K562 (cell line): ENCODE measurements at regions not wholly inside any gene's neighbourhood (a gene's known extent, or its start where the extent isn't known, plus 50 kb on each side); places are given as distances from the start of the nearest gene placed in this dataset.

Experiments used
- ATAC-seq: fragments of 200-7000 bp; cut with Tn5 transposase; 3 replicates; pipeline ENCODE4 v1.9.1; 2020; ENCODE audit warnings: moderate library complexity
- BruUV-seq: library from RNA; stranded (reverse); fragments of 400-500 nt; replicated peaks from 2 replicates; lab custom pipeline; 2021; lab: Mats Ljungman, UMichigan
- CTCF ChIA-PET: fragments of 300-600 bp; formaldehyde crosslinking; extraction: SDS; loops from one replicate; lab custom pipeline; 2021; ENCODE audit warnings: low intra/inter-chr PET ratio; lab: Yijun Ruan, JAX
- POLR2A ChIA-PET: fragments of 300-600, 350-650 bp; sonication (Branson Sonifier 250); formaldehyde crosslinking; extraction: SDS; loops from one replicate; lab custom pipeline; 2021; ENCODE audit warnings: antibody characterized with exemption, inconsistent platforms; lab: Yijun Ruan, JAX
- DNase-seq, 4 experiments: peaks; one replicate each; pipeline versions ENCODE4 v3.0.0 to v3.0.0-alpha.2; 2011 to 2018; ENCODE audit warnings: low spot score in 3 of 4, mixed read lengths in 3 of 4; ENCODE audit errors: extremely low read depth in 1 of 4
- FAIRE-seq: peaks from 2 replicates; lab custom pipeline; 2011; peaks lifted over from hg19 to GRCh38; lab: Jason Lieb, UNC
- H2AFZ ChIP-seq: 2 replicates; pipeline ENCODE4 v1.6.0; 2011; ENCODE audit warnings: low read depth, low read length, control low read depth, inconsistent platforms
- H3K27ac ChIP-seq: fragments of 200-600 bp; 3 replicates; pipeline ENCODE4 v1.8.0; 2011; ENCODE audit warnings: low read depth, mild to moderate bottlenecking, control low read depth, inconsistent platforms, low read length, moderate library complexity, mixed read lengths; ENCODE audit errors: extremely low read depth
- H3K27me3 ChIP-seq, 2 experiments: fragments of 300-600 bp in 1 of 2; 2 replicates in 1 of 2; 3 replicates in 1 of 2; pipeline versions ENCODE4 v1.6.0 to v1.8.0; 2011; ENCODE audit warnings: inconsistent platforms in 2 of 2, low read length in 2 of 2, mild to moderate bottlenecking in 1 of 2, mixed read lengths in 1 of 2, moderate library complexity in 1 of 2; ENCODE audit not compliant: control insufficient read depth in 2 of 2, insufficient read depth in 2 of 2
- H3K36me3 ChIP-seq: fragments of 300-600 bp; 3 replicates; pipeline ENCODE4 v1.8.0; 2011; ENCODE audit warnings: mild to moderate bottlenecking, low read length, inconsistent platforms; ENCODE audit not compliant: control insufficient read depth, insufficient read depth
- H3K4me1 ChIP-seq, 2 experiments: fragments of 200-600 bp in 1 of 2; replicated peaks in 1 of 2; 2 replicates in 1 of 2; 3 replicates in 1 of 2; pipeline versions ENCODE4 v1.5.1 to v1.8.0; 2011; ENCODE audit warnings: inconsistent platforms in 2 of 2, low read length in 2 of 2, mild to moderate bottlenecking in 1 of 2, mixed read lengths in 1 of 2, moderate library complexity in 1 of 2; ENCODE audit not compliant: control insufficient read depth in 2 of 2, insufficient read depth in 2 of 2
- H3K4me2 ChIP-seq: 2 replicates; pipeline ENCODE4 v1.6.1; 2011; ENCODE audit warnings: low read length, control low read depth, inconsistent platforms, mixed read lengths; ENCODE audit not compliant: insufficient read depth
- H3K4me3 ChIP-seq: fragments of 200-600 bp; sonication (generic), shearing (Covaris generic); 2 replicates; pipeline ENCODE4 v1.5.1; 2016; ENCODE audit warnings: control low read depth, inconsistent platforms
- H3K79me2 ChIP-seq: fragments of 200-600 bp; 3 replicates; pipeline ENCODE4 v1.8.0; 2011; ENCODE audit warnings: low read length, inconsistent platforms; ENCODE audit not compliant: control insufficient read depth, insufficient read depth
- H3K9ac ChIP-seq, 2 experiments: 2 replicates each; pipeline versions ENCODE4 v1.6.0 to v1.6.1; 2011; ENCODE audit warnings: low read depth in 2 of 2, low read length in 2 of 2, control low read depth in 1 of 2, inconsistent platforms in 1 of 2, mild to moderate bottlenecking in 1 of 2, mixed read lengths in 1 of 2; ENCODE audit not compliant: insufficient read depth in 1 of 2
- H3K9me1 ChIP-seq: one replicate; pipeline ENCODE4 v1.6.0; 2011; ENCODE audit warnings: inconsistent platforms, mild to moderate bottlenecking, low read length, moderate library complexity; ENCODE audit not compliant: control insufficient read depth, insufficient read depth
- H3K9me3 ChIP-seq: replicated peaks from 2 replicates; pipeline ENCODE4 v1.5.1; 2011; ENCODE audit warnings: low read depth, low read length, inconsistent platforms; ENCODE audit not compliant: control insufficient read depth, insufficient read depth
- H4K20me1 ChIP-seq: replicated peaks from 2 replicates; pipeline ENCODE4 v1.6.1; 2011; ENCODE audit warnings: low read length, inconsistent platforms, mixed read lengths; ENCODE audit not compliant: control insufficient read depth, insufficient read depth
- ARNT ChIP-seq, 2 experiments: fragments of 450-650 bp; IDR thresholded peaks; 2 replicates each; pipeline ENCODE4 v1.6.1; 2016; ENCODE audit warnings: mild to moderate bottlenecking in 1 of 2
- CGGBP1 ChIP-seq: fragments of 250-450 bp; sonication (Bioruptor Pico); IDR thresholded peaks from 2 replicates; pipeline ENCODE4 v1.9.0; 2021; ENCODE audit warnings: mild to moderate bottlenecking
- HDGF ChIP-seq: fragments of 450-650 bp; IDR thresholded peaks from 2 replicates; pipeline ENCODE4 v1.6.1; 2016
- ID3 ChIP-seq, 2 experiments: fragments of 250-450 bp in 1 of 2; fragments of 450-650 bp in 1 of 2; sonication (Bioruptor Pico) in 1 of 2; IDR thresholded peaks; 2 replicates each; pipeline versions ENCODE4 v1.6.1 to v1.8.0; 2016 to 2021; ENCODE audit warnings: mild to moderate bottlenecking in 2 of 2, moderate library complexity in 2 of 2, missing compliant biosample characterization in 1 of 2, missing genetic modification characterization in 1 of 2
- JUNB ChIP-seq: fragments of 450-650 bp; formaldehyde crosslinking; conservative IDR thresholded peaks from 2 replicates; pipeline ENCODE4 v1.4.0; 2020; ENCODE audit warnings: mild to moderate bottlenecking
- KDM5B ChIP-seq: fragments of 200-600 bp; sonication (generic); IDR thresholded peaks from 2 replicates; pipeline ENCODE4 v1.6.1; 2012; ENCODE audit warnings: low read depth, mild to moderate bottlenecking, moderate library complexity, low read length, control low read depth, inconsistent platforms; ENCODE audit not compliant: insufficient replicate concordance
- MAFF ChIP-seq: IDR thresholded peaks from 2 replicates; pipeline ENCODE4 v1.6.1; 2012; ENCODE audit warnings: low read length, improper control_type of control experiment
- PCBP2 ChIP-seq: fragments of 200-400 bp; formaldehyde crosslinking; IDR thresholded peaks from 2 replicates; pipeline ENCODE4 v1.6.1; 2018; ENCODE audit warnings: low read length, low read depth, mild to moderate bottlenecking, moderate library complexity; ENCODE audit not compliant: poor library complexity, severe bottlenecking
- PRMT5 ChIP-seq: sonication (generic); formaldehyde crosslinking; IDR thresholded peaks from 2 replicates; pipeline ENCODE4 v1.5.0; 2020; ENCODE audit warnings: missing genetic modification reagents
- RHOXF2B ChIP-seq: fragments of 250-450 bp; sonication (Bioruptor Pico); conservative IDR thresholded peaks from 2 replicates; pipeline ENCODE4 v1.5.1; 2021
- SREBF2 ChIP-seq: sonication (generic); formaldehyde crosslinking; IDR thresholded peaks from 2 replicates; pipeline ENCODE4 v1.4.0; 2020; ENCODE audit warnings: mild to moderate bottlenecking, missing genetic modification reagents
- ZBTB7A ChIP-seq: IDR thresholded peaks from 2 replicates; pipeline ENCODE4 v1.6.1; 2011; ENCODE audit warnings: low read depth, mild to moderate bottlenecking, low read length, moderate library complexity, borderline replicate concordance; ENCODE audit not compliant: control insufficient read depth
- ZFPM2 ChIP-seq: fragments of 250-450 bp; sonication (Bioruptor Pico); IDR thresholded peaks from 2 replicates; pipeline ENCODE4 v1.5.1; 2022; ENCODE audit warnings: mild to moderate bottlenecking
- ZNF766 ChIP-seq: fragments of 200-800 bp; sonication (Bioruptor generic); conservative IDR thresholded peaks from 2 replicates; pipeline ENCODE4 v1.6.1; 2016; ENCODE audit warnings: missing genetic modification characterization, missing compliant biosample characterization
- WGBS: fragments of 100-300 bp; shearing (Covaris generic); methylation state at CpG from one replicate; pipeline ENCODE4 v1.1.6; 2016; ENCODE audit warnings: low coverage, mixed read lengths; ENCODE audit not compliant: insufficient coverage; ENCODE audit errors: missing lambda C conversion rate; 5-methylcytosine and 5-hydroxymethylcytosine counted together
- in situ Hi-C: fragments of 300-500 bp; cut with MboI; formaldehyde crosslinking; loops from 4 replicates; pipeline ENCODE4 v1.15.0; 2018; ENCODE audit warnings: inconsistent platforms, mixed read lengths
- intact Hi-C: fragments of 100-400 bp; cut with micrococcal nuclease; formaldehyde crosslinking; loops from 2 replicates; pipeline ENCODE4 v1.14.2; 2022
- TF ChIP-seq, protein P1 (sequence below): fragments of 450-650 bp; formaldehyde crosslinking; IDR thresholded peaks from 2 replicates; pipeline ENCODE4 v1.4.0; 2020; ENCODE audit warnings: mild to moderate bottlenecking, moderate library complexity
- TF ChIP-seq, protein P2 (sequence below): sonication (generic); formaldehyde crosslinking; IDR thresholded peaks from 2 replicates; pipeline ENCODE4 v1.8.1; 2023; ENCODE audit warnings: mild to moderate bottlenecking, missing genetic modification reagents, moderate library complexity
- TF ChIP-seq, protein P3 (sequence below): sonication (generic); formaldehyde crosslinking; IDR thresholded peaks from 2 replicates; pipeline ENCODE4 v1.8.1; 2022; ENCODE audit warnings: missing genetic modification reagents

- no peak for TF ChIP-seq ID3 (CRISPR knock-in tag; IDR thresholded peaks at IDR 0.05)
- TF ChIP-seq ID3 (tag; IDR thresholded peaks at IDR 0.05): no peak
- no peak for TF ChIP-seq KDM5B
- TF ChIP-seq PRMT5 (CRISPR knock-in tag): no peak
- TF ChIP-seq, protein P1, sequence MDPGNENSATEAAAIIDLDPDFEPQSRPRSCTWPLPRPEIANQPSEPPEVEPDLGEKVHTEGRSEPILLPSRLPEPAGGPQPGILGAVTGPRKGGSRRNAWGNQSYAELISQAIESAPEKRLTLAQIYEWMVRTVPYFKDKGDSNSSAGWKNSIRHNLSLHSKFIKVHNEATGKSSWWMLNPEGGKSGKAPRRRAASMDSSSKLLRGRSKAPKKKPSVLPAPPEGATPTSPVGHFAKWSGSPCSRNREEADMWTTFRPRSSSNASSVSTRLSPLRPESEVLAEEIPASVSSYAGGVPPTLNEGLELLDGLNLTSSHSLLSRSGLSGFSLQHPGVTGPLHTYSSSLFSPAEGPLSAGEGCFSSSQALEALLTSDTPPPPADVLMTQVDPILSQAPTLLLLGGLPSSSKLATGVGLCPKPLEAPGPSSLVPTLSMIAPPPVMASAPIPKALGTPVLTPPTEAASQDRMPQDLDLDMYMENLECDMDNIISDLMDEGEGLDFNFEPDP (CRISPR knock-in tag): no peak
Measured at GRCh38 chr5:165460911-165461310, 1955.5 kb downstream of the MAT2B start (continued).

DNA sequence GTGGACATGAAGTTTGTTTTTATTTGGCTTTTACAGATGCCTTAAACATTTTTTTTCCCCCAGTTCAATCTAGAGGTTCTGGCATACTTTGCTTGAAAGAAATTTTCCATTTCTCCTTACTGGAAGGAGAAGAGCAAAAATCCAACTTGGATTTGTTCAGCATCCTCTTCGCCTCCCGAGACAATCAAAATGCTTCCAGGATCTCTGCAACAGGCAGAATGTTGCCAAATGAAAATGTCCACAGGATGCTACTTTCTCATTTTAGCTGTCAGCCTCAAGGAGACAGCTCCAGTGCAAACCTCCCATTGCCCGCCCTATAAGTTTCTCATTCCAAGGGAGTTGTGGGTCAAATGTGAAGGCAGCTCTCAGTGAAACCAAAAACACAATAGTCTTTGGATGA lies 1972.1 kb downstream of the MAT2B start:
- intact Hi-C loops: no loop called here
- no peak for FAIRE-seq
- POLR2A ChIA-PET: no interaction called here
- TF ChIP-seq MAFF: no peak
- TF ChIP-seq, protein P2, sequence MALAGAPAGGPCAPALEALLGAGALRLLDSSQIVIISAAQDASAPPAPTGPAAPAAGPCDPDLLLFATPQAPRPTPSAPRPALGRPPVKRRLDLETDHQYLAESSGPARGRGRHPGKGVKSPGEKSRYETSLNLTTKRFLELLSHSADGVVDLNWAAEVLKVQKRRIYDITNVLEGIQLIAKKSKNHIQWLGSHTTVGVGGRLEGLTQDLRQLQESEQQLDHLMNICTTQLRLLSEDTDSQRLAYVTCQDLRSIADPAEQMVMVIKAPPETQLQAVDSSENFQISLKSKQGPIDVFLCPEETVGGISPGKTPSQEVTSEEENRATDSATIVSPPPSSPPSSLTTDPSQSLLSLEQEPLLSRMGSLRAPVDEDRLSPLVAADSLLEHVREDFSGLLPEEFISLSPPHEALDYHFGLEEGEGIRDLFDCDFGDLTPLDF: no peak
- no peak for TF ChIP-seq ZBTB7A
- TF ChIP-seq ARNT (IDR thresholded peaks at IDR 0.05): no peak
- no peak for TF ChIP-seq ZFPM2 (CRISPR knock-in tag)
- TF ChIP-seq SREBF2: no peak
- no peak for TF ChIP-seq HDGF
- no peak for TF ChIP-seq PCBP2
- TF ChIP-seq CGGBP1 (CRISPR knock-in tag): no peak
- TF ChIP-seq ZNF766 (CRISPR knock-in tag): no peak
- TF ChIP-seq, protein P3, sequence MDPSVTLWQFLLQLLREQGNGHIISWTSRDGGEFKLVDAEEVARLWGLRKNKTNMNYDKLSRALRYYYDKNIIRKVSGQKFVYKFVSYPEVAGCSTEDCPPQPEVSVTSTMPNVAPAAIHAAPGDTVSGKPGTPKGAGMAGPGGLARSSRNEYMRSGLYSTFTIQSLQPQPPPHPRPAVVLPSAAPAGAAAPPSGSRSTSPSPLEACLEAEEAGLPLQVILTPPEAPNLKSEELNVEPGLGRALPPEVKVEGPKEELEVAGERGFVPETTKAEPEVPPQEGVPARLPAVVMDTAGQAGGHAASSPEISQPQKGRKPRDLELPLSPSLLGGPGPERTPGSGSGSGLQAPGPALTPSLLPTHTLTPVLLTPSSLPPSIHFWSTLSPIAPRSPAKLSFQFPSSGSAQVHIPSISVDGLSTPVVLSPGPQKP (CRISPR knock-in tag): no peak
- TF ChIP-seq JUNB (CRISPR knock-in tag): no peak
- TF ChIP-seq RHOXF2B (CRISPR knock-in tag): no peak

More for the DNA sequence above, 1972.1 kb downstream of the MAT2B start:
- 3% methylated on average over 3 of the region's 3 CpGs for WGBS
- Histone ChIP-seq H3K36me3 (no peaks in the 10 kb centered on the region), H4K20me1 (no peaks in the 10 kb centered on the region), H3K4me1 (no peaks in the 10 kb centered on the region), H2AFZ (no peak overlapping the region), H3K4me2 (no peak overlapping the region), H3K9me3 (no peaks in the 10 kb centered on the region), H3K4me3 (no peak overlapping the region), H3K27ac (no peak overlapping the region), H3K9me1 (no peaks in the 10 kb centered on the region), H3K27me3 (no peaks in the 10 kb centered on the region), H3K79me2 (no peaks in the 10 kb centered on the region), H3K9ac (no peak overlapping the region)
- BruUV-seq: no TSS peak
- no peak for ATAC-seq
- no peak for DNase-seq
- in situ Hi-C loops: no loop called here
- CTCF ChIA-PET: no interaction called here
